NT2/D1 (cell line): ENCODE measurements at regions not wholly inside any gene's neighbourhood (a gene's known extent, or its start where the extent isn't known, plus 50 kb on each side); places are given as distances from the start of the nearest gene placed in this dataset.

Experiments used
- YY1 ChIP-seq: IDR thresholded peaks from 2 replicates; pipeline ENCODE4 v1.6.1; 2011; ENCODE audit not compliant: insufficient read length, insufficient read depth
- ZNF274 ChIP-seq: IDR thresholded peaks from 2 replicates; pipeline ENCODE4 v1.6.1; 2011; ENCODE audit warnings: mild to moderate bottlenecking, low read depth, low read length

DNA sequence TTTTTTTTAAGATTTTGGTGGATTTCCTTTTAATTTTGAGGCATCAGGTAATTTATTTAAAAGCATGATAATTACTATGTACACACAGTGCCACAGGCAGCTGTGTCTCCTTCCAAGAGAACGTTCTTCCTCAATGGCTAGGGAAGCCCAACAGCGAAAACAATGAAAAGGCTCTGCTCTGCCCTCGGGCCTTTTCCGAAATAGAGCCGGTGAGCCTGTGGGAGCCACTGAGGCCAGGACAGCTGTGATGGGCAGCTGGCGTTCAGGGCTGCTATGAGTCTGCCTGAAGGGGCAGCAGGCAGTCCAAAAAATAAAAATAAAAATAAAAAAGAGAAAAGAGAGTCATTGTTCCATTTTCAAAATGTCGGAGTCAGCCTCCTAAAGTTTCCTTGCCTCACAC lies 443.8 kb downstream of the KIF16B start:
- TF ChIP-seq ZNF274 (no peak), YY1 (no peak)
